T-helper 1 cell treated with Interleukin-12 subunit alpha and Interleukin-12 subunit beta and Interleukin-4 antibody, amounts not matched to agents 30 μg/mL and 1 μg/mL, for 36 hours (primary cell): ENCODE measurements at regions not wholly inside any gene's neighbourhood (a gene's known extent, or its start where the extent isn't known, plus 50 kb on each side); places are given as distances from the start of the nearest gene placed in this dataset.

Source experiments
- H3K27ac Mint-ChIP-seq: one replicate; pipeline ENCODE4 v1.8.0; 2021; ENCODE audit warnings: mild to moderate bottlenecking, mixed read lengths
- H3K27me3 Mint-ChIP-seq: one replicate; pipeline ENCODE4 v1.8.0; 2021; ENCODE audit warnings: low read depth, mixed read lengths
- H3K36me3 Mint-ChIP-seq: one replicate; pipeline ENCODE4 v1.8.0; 2021; ENCODE audit warnings: low read depth, mixed read lengths
- H3K4me1 Mint-ChIP-seq: one replicate; pipeline ENCODE4 v1.8.0; 2021; ENCODE audit warnings: low read depth, mixed read lengths
- H3K4me3 Mint-ChIP-seq: one replicate; pipeline ENCODE4 v1.8.0; 2021; ENCODE audit warnings: mild to moderate bottlenecking, moderate library complexity, mixed read lengths
- H3K9me3 Mint-ChIP-seq: one replicate; pipeline ENCODE4 v1.8.0; 2021; ENCODE audit warnings: mixed read lengths

DNA sequence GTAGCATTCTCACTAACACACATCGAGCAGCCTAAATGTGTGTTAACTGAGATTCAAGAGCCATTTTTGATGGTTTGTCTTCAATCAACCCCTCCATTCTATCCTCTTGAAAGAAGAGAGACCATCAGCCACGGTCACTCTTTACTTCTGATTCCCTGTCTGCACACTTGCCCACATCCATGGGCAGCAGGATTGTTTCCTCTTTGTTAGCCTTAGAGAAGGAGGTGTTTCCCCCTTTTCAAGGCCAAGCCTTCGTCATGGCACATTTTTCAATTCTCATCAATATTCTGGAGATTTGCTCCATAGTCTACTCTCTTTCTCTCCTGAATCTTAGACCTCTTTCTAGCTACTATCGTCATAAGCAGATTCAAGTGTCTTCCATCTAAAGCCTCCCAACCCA, 522.4 kb upstream of the NAALADL2 start:
- H3K27ac Mint-ChIP-seq, result no peak overlapping the region
- no peaks in the 10 kb centered on the region for H3K36me3 Mint-ChIP-seq
- no peak overlapping the region for H3K4me3 Mint-ChIP-seq
- no peaks in the 10 kb centered on the region for H3K4me1 Mint-ChIP-seq
- no peaks in the 10 kb centered on the region for H3K27me3 Mint-ChIP-seq
- H3K9me3 Mint-ChIP-seq, result no peaks in the 10 kb centered on the region

DNA sequence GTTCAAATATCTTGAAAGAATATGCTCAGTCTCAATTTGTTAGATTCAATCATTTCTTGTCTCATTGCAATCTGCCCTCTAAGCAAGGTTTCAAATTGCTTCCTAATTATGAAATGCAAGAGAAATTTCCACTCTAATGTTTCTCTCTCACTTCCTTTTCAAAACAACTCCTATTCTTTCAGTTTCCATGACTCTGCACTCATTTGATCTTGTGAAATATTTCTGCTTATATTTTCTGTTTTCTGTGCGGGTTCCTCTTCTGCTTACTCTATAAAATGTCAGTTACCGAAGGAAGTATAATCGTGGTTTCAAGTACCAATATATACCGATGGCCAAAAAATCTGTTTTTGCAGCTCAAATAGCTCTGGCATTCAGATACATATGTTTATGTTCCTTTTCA, 521.9 kb upstream of the NAALADL2 start:
- no peaks in the 10 kb centered on the region for H3K4me1 Mint-ChIP-seq
- H3K36me3 Mint-ChIP-seq, result no peaks in the 10 kb centered on the region
- no peak overlapping the region for H3K4me3 Mint-ChIP-seq
- H3K27me3 Mint-ChIP-seq, result no peaks in the 10 kb centered on the region
- no peaks in the 10 kb centered on the region for H3K9me3 Mint-ChIP-seq
- no peak overlapping the region for H3K27ac Mint-ChIP-seq

DNA sequence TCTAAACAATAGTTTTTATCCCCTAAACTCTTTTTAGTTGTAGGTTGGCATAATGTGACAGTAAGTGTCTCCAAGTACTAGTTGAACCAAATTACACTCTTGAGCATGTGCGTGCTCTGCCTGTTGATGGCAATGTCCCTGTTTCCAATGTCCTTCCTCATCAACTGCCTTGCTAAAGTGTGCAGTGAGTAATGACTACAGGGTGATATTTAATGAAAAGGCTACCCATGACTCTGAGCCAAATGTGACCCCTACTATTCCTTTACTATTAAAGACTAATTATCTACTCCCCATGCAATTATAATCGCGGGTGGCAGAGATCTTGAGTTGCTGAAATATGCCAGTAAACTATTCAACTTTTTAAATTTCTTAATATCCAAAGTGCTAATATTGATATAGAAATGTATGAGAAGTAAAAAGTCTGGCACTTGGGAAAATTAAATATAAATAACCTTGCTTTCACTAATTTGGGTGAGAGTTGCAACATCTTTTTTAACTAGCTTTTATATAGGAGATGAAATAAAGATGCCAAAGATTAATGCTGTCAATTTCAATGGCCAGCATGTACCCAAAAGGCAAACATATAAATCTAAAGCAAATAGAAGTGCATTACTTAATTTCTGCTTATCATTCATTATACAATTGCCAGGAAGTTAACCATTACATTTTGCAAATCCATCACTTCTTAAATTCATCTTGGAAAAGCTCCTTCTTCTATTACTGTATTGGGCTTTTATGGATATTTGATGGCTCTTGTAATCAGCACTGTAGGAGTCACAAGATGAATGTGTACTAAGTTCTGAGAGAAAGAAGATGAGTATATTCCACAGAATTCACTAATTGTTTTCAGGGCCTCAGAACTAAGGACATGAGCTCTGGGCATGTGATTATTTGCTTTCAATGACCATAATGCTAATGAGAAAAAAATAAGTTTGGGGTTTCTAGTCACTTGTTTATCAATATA, 518.2 kb upstream of the NAALADL2 start:
- Mint-ChIP-seq H3K4me3 (no peak overlapping the region), H3K36me3 (no peaks in the 10 kb centered on the region), H3K27ac (no peak overlapping the region), H3K4me1 (no peaks in the 10 kb centered on the region), H3K9me3 (no peaks in the 10 kb centered on the region), H3K27me3 (no peaks in the 10 kb centered on the region)

DNA sequence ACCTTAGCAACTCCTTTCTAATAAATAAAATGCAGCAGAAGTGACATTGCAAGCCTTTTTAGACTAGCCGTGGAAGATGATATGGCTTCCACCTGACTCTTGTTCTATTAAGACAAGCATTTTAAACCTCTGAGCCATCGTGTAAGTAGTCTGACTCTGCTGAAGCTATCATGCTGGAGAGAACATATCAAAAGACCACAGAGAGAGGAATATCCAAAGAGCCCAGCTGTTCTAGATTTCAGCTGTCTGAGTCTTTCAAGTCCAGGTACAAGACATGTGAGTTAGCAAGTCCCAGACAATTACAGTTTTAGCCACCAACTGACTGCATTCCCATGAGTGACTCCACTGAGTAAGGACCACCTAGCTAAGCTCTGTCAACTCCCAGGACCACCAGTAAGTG, 517.0 kb upstream of the NAALADL2 start:
- Mint-ChIP-seq H3K27ac (no peak overlapping the region), H3K4me1 (no peaks in the 10 kb centered on the region), H3K9me3 (no peaks in the 10 kb centered on the region), H3K27me3 (no peaks in the 10 kb centered on the region), H3K4me3 (no peak overlapping the region), H3K36me3 (no peaks in the 10 kb centered on the region)

DNA sequence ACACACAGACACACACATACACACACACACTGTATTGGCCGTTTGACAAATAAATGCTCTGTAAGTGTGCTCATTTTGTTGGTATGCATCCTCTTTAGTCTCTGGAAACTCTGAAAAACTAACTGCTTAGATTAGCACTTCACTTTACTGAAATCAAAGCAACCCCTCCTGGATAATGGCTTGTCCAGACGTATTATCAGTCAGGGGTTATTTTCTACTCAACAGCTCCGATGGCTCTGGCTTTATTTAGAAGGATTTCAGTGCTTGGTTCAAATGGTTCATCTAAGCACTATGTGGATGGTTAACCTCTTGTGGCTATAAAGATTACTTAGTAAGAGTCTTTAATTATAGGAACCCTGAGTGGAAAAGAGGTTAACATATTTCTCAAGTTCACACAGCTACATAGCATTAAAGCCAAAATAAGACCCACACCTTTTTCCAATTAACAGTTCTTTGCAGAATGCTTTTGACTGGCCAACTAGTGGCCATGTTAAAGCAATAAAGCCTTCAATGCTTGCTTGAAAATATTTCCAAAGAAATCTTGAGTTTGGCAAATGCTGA, 516.1 kb upstream of the NAALADL2 start:
- no peaks in the 10 kb centered on the region for H3K9me3 Mint-ChIP-seq
- no peaks in the 10 kb centered on the region for H3K27me3 Mint-ChIP-seq
- no peak overlapping the region for H3K27ac Mint-ChIP-seq
- no peak overlapping the region for H3K4me3 Mint-ChIP-seq
- no peaks in the 10 kb centered on the region for H3K36me3 Mint-ChIP-seq
- H3K4me1 Mint-ChIP-seq, result no peaks in the 10 kb centered on the region

DNA sequence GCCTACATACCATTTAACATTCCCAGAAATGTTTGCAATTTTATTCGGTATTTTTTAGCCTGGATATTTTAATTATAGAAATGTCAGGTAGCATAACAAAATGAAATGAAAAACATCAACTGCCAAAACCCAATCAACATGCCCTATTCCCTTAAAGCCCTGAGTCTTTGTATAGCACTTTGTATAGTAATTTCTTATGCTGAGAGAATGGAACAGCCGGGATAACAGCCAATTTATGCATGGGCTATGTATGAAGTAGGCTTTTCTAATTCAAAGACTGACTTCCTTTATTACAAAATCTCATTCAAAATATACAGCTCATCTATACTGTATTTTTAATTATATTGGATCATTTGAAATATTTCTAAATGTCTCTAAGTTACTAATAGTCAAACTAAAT, 513.0 kb upstream of the NAALADL2 start:
- no peak overlapping the region for H3K27ac Mint-ChIP-seq
- no peak overlapping the region for H3K4me3 Mint-ChIP-seq
- no peaks in the 10 kb centered on the region for H3K36me3 Mint-ChIP-seq
- no peaks in the 10 kb centered on the region for H3K27me3 Mint-ChIP-seq
- no peaks in the 10 kb centered on the region for H3K9me3 Mint-ChIP-seq
- H3K4me1 Mint-ChIP-seq, result no peaks in the 10 kb centered on the region

DNA sequence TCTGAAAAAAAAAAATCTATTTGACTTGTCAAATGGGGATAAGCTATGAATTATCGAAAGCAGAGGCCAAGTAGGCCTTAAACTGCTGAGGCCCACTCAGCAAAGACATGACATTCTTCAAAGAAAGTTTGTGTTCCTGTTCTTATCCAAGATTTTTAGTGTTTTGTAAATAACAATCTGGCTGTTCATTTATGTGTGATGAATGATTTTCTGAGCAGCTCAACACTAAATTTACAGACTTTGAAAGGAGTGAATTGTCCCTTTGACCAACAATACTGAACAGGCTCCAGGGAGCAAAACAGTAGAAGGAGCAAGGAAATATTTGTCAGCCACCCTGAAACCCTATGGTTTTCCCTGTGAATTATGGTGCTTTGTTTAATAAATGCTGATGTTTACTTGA, 512.6 kb upstream of the NAALADL2 start:
- H3K36me3 Mint-ChIP-seq, result no peaks in the 10 kb centered on the region
- H3K4me1 Mint-ChIP-seq, result no peaks in the 10 kb centered on the region
- no peak overlapping the region for H3K4me3 Mint-ChIP-seq
- no peak overlapping the region for H3K27ac Mint-ChIP-seq
- H3K9me3 Mint-ChIP-seq, result no peaks in the 10 kb centered on the region
- no peaks in the 10 kb centered on the region for H3K27me3 Mint-ChIP-seq

DNA sequence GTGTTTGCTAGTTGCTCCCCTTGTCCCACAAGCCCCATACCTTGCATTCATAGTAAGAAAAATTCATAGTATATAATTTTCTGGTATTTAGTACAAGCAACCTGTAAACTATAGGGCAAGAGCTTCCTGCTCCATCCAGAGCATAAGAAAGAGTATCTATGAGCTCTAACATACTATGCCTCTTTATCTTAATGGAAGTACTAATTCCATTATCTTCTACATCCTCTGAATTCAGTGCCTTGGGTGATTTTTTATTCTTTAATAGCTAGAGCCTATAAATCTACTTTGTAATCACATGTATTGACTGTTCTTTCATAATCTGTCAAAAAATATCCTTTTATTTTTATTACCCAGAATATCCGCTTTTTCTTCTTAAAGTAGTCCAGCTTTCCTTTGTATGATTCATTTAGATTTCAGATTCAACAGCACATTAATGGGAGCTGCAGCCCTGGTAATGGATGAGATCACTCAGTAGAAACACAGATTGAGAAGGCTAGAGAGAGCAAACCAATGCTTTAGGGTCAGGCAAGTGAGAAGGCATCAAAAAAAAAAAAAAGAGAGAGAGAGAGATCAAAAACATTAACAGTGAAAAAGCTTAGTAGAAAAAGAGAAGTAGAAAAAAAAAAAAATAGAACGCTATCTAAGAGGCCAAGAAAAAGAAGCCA, 511.5 kb upstream of the NAALADL2 start:
- no peak overlapping the region for H3K27ac Mint-ChIP-seq
- no peaks in the 10 kb centered on the region for H3K36me3 Mint-ChIP-seq
- H3K9me3 Mint-ChIP-seq, result no peaks in the 10 kb centered on the region
- no peaks in the 10 kb centered on the region for H3K27me3 Mint-ChIP-seq
- H3K4me1 Mint-ChIP-seq, result no peaks in the 10 kb centered on the region
- H3K4me3 Mint-ChIP-seq, result no peak overlapping the region

DNA sequence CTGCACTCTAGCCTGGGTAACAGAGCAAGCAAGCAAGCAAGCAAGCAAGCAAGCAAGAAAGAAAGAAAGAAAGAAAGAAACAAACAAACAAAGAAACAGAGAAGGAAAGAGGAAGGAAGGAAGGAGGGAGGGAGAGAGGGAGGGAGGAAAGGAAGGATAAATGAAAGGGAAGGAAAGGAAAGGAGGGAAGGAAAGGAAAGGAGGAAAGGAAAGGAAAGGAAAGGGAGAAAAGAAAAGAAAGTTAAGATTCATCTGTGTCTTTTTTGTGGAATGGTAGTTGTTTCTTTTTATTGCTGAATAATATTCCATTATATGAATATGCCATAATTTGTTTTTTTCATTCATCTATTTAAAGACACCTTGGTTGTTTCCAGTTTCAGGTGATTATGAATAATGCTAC, 506.9 kb upstream of the NAALADL2 start:
- Mint-ChIP-seq H3K9me3 (no peaks in the 10 kb centered on the region), H3K27me3 (no peaks in the 10 kb centered on the region), H3K4me3 (no peak overlapping the region), H3K36me3 (no peaks in the 10 kb centered on the region), H3K27ac (no peak overlapping the region), H3K4me1 (no peaks in the 10 kb centered on the region)

DNA sequence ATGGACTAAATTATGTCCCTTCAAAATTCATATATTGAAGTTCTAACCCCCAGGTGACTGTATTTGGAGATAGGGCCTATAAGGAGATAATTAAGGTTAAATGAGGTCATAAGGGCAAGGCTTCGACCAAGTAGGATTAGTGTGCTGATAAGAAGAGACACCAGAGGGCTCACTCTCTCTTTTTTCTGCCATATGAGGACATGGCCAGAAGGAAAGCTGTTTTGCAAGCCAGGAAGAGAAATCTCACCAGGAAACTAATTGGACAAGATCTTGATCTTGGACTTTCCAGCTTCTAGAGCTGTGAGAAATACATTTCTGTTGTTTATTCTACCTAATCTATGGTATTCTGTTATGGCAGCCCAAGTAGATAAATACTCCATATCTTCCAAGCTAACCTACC, 503.6 kb upstream of the NAALADL2 start:
- Mint-ChIP-seq H3K27me3 (no peaks in the 10 kb centered on the region), H3K27ac (no peak overlapping the region), H3K4me1 (no peaks in the 10 kb centered on the region), H3K9me3 (no peaks in the 10 kb centered on the region), H3K36me3 (no peaks in the 10 kb centered on the region), H3K4me3 (no peak overlapping the region)

DNA sequence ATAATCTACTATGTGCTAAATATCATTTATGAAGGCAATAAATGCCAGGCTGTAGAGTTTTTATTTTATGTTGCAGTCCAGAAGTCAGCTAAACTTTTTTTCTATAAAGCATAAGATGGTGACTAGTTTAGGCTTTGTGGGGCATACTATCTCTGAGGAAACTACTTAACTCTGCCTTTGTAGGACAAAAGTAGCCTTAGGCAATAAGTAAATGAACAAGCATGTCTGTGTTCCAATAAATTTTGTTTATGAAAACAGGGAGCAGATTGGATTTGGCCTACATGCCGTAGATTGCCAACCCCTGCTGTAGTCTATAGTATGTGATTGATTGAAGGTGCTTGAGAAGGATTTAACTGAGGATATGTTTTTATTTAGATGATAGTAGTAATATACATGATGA, 502.5 kb upstream of the NAALADL2 start:
- H3K9me3 Mint-ChIP-seq, result no peaks in the 10 kb centered on the region
- no peak overlapping the region for H3K27ac Mint-ChIP-seq
- H3K4me1 Mint-ChIP-seq, result no peaks in the 10 kb centered on the region
- no peak overlapping the region for H3K4me3 Mint-ChIP-seq
- H3K36me3 Mint-ChIP-seq, result no peaks in the 10 kb centered on the region
- no peaks in the 10 kb centered on the region for H3K27me3 Mint-ChIP-seq

DNA sequence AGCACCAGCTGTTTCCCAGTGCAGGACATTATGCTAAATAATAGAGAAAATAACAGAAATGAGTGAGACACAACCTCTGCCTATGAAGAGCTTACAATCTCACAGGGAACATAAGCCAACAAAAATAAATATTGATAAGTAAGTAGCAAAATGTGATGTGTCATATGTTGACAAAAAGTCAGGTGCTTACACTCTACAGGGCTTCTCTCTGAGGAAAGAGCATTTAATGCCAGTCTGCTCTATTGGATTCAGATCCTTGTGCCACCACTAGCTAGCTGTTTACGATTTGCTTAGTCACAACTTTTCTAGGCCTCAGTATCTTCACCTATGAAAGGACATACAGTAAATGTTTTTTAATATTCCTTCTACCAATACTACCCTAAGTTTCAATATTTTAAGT, 500.9 kb upstream of the NAALADL2 start:
- Mint-ChIP-seq H3K9me3 (no peaks in the 10 kb centered on the region), H3K27ac (no peak overlapping the region), H3K27me3 (no peaks in the 10 kb centered on the region), H3K4me3 (no peak overlapping the region), H3K4me1 (no peaks in the 10 kb centered on the region), H3K36me3 (no peaks in the 10 kb centered on the region)

DNA sequence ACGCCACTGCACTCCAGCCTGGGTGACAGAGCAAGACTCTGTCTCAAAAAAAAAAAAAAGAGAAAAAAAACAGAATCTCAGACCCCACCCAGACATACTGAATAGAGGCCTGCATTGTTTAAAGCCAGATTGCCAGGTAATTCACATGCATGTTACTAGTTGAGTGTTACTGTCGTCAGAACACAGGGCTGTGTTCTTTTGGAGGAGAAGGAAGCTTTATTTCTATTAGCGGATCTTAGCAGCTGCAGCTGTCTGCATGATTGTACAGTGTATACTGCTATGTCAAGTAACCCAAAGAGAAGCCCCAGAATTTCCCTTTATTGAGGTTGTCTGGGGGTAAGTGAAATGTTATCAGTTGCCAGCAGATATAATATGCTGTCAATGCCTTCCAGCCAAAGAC, 496.6 kb upstream of the NAALADL2 start:
- no peaks in the 10 kb centered on the region for H3K4me1 Mint-ChIP-seq
- no peak overlapping the region for H3K27ac Mint-ChIP-seq
- H3K9me3 Mint-ChIP-seq, result no peaks in the 10 kb centered on the region
- H3K4me3 Mint-ChIP-seq, result no peak overlapping the region
- no peaks in the 10 kb centered on the region for H3K27me3 Mint-ChIP-seq
- H3K36me3 Mint-ChIP-seq, result no peaks in the 10 kb centered on the region

DNA sequence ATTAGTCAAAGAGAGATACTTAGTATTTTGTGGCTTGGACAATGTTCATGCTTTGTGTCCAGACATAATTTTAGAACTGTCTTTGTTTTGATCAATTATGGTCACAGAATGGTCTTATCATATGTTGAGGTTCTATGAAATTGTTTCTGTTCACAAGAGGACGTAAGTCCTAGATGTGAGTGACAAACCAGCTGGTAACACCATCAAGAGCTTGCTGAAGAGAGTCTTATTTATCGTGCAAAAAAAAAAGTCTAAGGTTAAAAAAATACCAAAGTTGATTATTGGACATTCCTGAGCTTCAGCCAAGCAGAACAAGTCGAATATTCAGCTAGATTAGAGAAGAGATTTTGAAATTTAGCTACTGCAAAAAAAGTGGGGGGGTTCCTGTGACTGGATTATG, 495.9 kb upstream of the NAALADL2 start:
- Mint-ChIP-seq H3K4me3 (no peak overlapping the region), H3K27me3 (no peaks in the 10 kb centered on the region), H3K4me1 (no peaks in the 10 kb centered on the region)

DNA sequence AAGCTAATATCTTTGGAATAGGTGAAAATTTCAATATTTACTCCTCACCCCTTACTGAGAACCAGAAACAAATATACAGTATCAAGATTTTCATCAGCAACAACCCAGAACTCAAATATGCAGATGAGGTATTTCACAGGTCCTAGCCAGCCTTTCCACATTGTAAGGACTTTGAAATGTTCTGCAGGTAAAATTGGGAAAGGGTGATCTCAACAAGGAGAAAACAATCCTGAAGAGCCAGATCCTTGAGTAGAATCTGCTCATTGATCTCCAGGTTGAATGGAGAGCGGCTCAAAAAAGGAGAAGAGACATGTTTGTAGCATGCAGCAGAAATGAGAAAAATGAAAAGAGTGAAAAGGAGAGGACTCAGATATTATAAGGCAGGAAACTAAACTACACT, 493.3 kb upstream of the NAALADL2 start:
- Mint-ChIP-seq H3K4me3 (no peak overlapping the region), H3K9me3 (no peaks in the 10 kb centered on the region), H3K36me3 (no peaks in the 10 kb centered on the region), H3K27me3 (no peaks in the 10 kb centered on the region), H3K27ac (no peak overlapping the region), H3K4me1 (no peaks in the 10 kb centered on the region)

More for the DNA sequence above, 495.9 kb upstream of the NAALADL2 start:
- H3K36me3 Mint-ChIP-seq, result no peaks in the 10 kb centered on the region
- H3K9me3 Mint-ChIP-seq, result no peaks in the 10 kb centered on the region
- no peak overlapping the region for H3K27ac Mint-ChIP-seq
